Osteoblast (primary cell): ENCODE measurements at regions not wholly inside any gene's neighbourhood (a gene's known extent, or its start where the extent isn't known, plus 50 kb on each side); places are given as distances from the start of the nearest gene placed in this dataset.

Experiments used
- DNase-seq: peaks from one replicate; pipeline ENCODE4 v3.0.0; 2011; ENCODE audit warnings: low spot score, mixed read lengths; ENCODE audit not compliant: insufficient read length; ENCODE audit errors: missing footprints
- H2AFZ ChIP-seq: 2 replicates; pipeline ENCODE4 v1.6.0; 2011; ENCODE audit warnings: mild to moderate bottlenecking, low read length
- H3K27ac ChIP-seq: 2 replicates; pipeline ENCODE4 v1.5.1; 2011; ENCODE audit warnings: mild to moderate bottlenecking, low read depth, low read length, moderate library complexity
- H3K27me3 ChIP-seq: 2 replicates; pipeline ENCODE4 v1.6.0; 2012; ENCODE audit warnings: mild to moderate bottlenecking, control low read depth, inconsistent platforms, low read length, moderate library complexity; ENCODE audit not compliant: insufficient read depth
- H3K36me3 ChIP-seq: 2 replicates; pipeline ENCODE4 v1.5.1; 2011; ENCODE audit warnings: mild to moderate bottlenecking, low read length, control low read depth, moderate library complexity; ENCODE audit not compliant: insufficient read depth
- H3K4me1 ChIP-seq: 2 replicates; pipeline ENCODE4 v1.5.1; 2011; ENCODE audit warnings: mild to moderate bottlenecking, low read length, control low read depth, moderate library complexity; ENCODE audit not compliant: insufficient read depth
- H3K4me2 ChIP-seq: 2 replicates; pipeline ENCODE4 v1.6.0; 2011; ENCODE audit warnings: mild to moderate bottlenecking, low read length; ENCODE audit not compliant: insufficient read depth
- H3K4me3 ChIP-seq: fragments of 200-600 bp; sonication (generic); 3 replicates; pipeline ENCODE4 v1.5.1; 2012; ENCODE audit warnings: mild to moderate bottlenecking, low read length, inconsistent platforms; ENCODE audit not compliant: insufficient read depth
- H3K79me2 ChIP-seq: 2 replicates; pipeline ENCODE4 v1.6.0; 2012; ENCODE audit warnings: mild to moderate bottlenecking, low read length, control low read depth, inconsistent platforms; ENCODE audit not compliant: insufficient read depth
- H3K9me3 ChIP-seq: 2 replicates; pipeline ENCODE4 v1.5.1; 2011; ENCODE audit warnings: low read depth, low read length, control low read depth
- H4K20me1 ChIP-seq: 2 replicates; pipeline ENCODE4 v1.6.0; 2012; ENCODE audit warnings: mild to moderate bottlenecking, low read length, control low read depth; ENCODE audit not compliant: insufficient read depth
- CTCF ChIP-seq: IDR thresholded peaks from 2 replicates; pipeline ENCODE4 v1.5.1; 2011; ENCODE audit warnings: mild to moderate bottlenecking, low read depth, low read length, moderate library complexity; ENCODE audit errors: extremely low read depth

- TF ChIP-seq CTCF, result no peak
- Histone ChIP-seq H3K27me3 (no peaks in the 10 kb centered on the region), H2AFZ (no peak overlapping the region), H3K4me3 (no peak overlapping the region), H3K36me3 (no peaks in the 10 kb centered on the region), H3K4me2 (no peak overlapping the region), H3K4me1 (no peaks in the 10 kb centered on the region), H3K27ac (no peak overlapping the region), H3K9me3 (no peaks in the 10 kb centered on the region), H3K79me2 (no peaks in the 10 kb centered on the region), H4K20me1 (no peaks in the 10 kb centered on the region)
- peak; percentile 18 for DNase-seq
Measured at GRCh38 chr11:28969832-28970231, 861.6 kb downstream of the METTL15 start.

- H3K4me2 ChIP-seq, result no peak overlapping the region
- H3K27ac ChIP-seq, result no peak overlapping the region
- H4K20me1 ChIP-seq, result no peaks in the 10 kb centered on the region
- no peak for DNase-seq
- no peaks in the 10 kb centered on the region for H3K79me2 ChIP-seq
- peaks cover 13% of the 10 kb centered on the region for H3K4me1 ChIP-seq
- H3K27me3 ChIP-seq, result no peaks in the 10 kb centered on the region
- H3K9me3 ChIP-seq, result no peaks in the 10 kb centered on the region
- H3K4me3 ChIP-seq, result no peak overlapping the region
- no peak overlapping the region for H2AFZ ChIP-seq
- H3K36me3 ChIP-seq, result no peaks in the 10 kb centered on the region
- TF ChIP-seq CTCF, result no peak
Measured at GRCh38 chr11:28966951-28967350, 858.8 kb downstream of the METTL15 start.

GRCh38 chr11:28965819-28966218 lies 857.6 kb downstream of the METTL15 start:
- no peak for DNase-seq
- no peak overlapping the region for H3K27ac ChIP-seq
- no peak overlapping the region for H3K4me3 ChIP-seq
- H2AFZ ChIP-seq, result no peak overlapping the region
- no peaks in the 10 kb centered on the region for H3K9me3 ChIP-seq
- TF ChIP-seq CTCF, result no peak
- no peaks in the 10 kb centered on the region for H3K36me3 ChIP-seq
- no peaks in the 10 kb centered on the region for H3K27me3 ChIP-seq
- no peaks in the 10 kb centered on the region for H3K79me2 ChIP-seq
- H3K4me2 ChIP-seq, result no peak overlapping the region
- no peaks in the 10 kb centered on the region for H4K20me1 ChIP-seq
- peaks cover 13% of the 10 kb centered on the region for H3K4me1 ChIP-seq

GRCh38 chr11:28964811-28965210 lies 856.6 kb downstream of the METTL15 start:
- Histone ChIP-seq H3K27ac (no peak overlapping the region), H3K4me1 (peaks cover 13% of the 10 kb centered on the region), H3K79me2 (no peaks in the 10 kb centered on the region), H3K9me3 (no peaks in the 10 kb centered on the region), H3K27me3 (no peaks in the 10 kb centered on the region), H4K20me1 (no peaks in the 10 kb centered on the region), H3K36me3 (no peaks in the 10 kb centered on the region), H2AFZ (no peak overlapping the region), H3K4me3 (no peak overlapping the region), H3K4me2 (no peak overlapping the region)
- no peak for TF ChIP-seq CTCF
- peak; percentile 13 for DNase-seq
